HG03442 (cell line): ENCODE measurements at regions not wholly inside any gene's neighbourhood (a gene's known extent, or its start where the extent isn't known, plus 50 kb on each side); places are given as distances from the start of the nearest gene placed in this dataset.
"Not testable (repeated sequence)": the region's sequence is repeated elsewhere in the genome, so short reads cannot be mapped to it uniquely, and the experiment has no call there.

Source experiments
- ATAC-seq: cut with Tn5 transposase; IDR thresholded peaks from one replicate; pipeline ENCODE4 v1.9.1; 2021; ENCODE audit warnings: mild to moderate bottlenecking, moderate library complexity; ENCODE audit not compliant: unreplicated experiment

GRCh38 chr3:67979342-67979741 is 324.9 kb upstream of the SUCLG2 start:
- ATAC-seq = no peak

- no peak for ATAC-seq
Observed at GRCh38 chr3:67977762-67978161, 323.4 kb upstream of the SUCLG2 start.

- no peak for ATAC-seq
Observed at GRCh38 chr3:67976663-67977062, 322.3 kb upstream of the SUCLG2 start.

GRCh38 chr3:67964596-67964995 is 310.2 kb upstream of the SUCLG2 start:
- ATAC-seq = no peak

- no peak for ATAC-seq
Observed at GRCh38 chr3:67957268-67957667, 302.9 kb upstream of the SUCLG2 start.

- no peak for ATAC-seq
Observed at GRCh38 chr3:67947808-67948508, 293.5 kb upstream of the SUCLG2 start.

GRCh38 chr3:67946436-67946835 is 292.0 kb upstream of the SUCLG2 start:
- no peak for ATAC-seq

- ATAC-seq = no peak
Observed at GRCh38 chr3:67943546-67943945, 289.1 kb upstream of the SUCLG2 start.

- ATAC-seq = no peak
Observed at GRCh38 chr3:67941433-67942030, 287.1 kb upstream of the SUCLG2 start.

GRCh38 chr3:67940210-67940952 is 286.0 kb upstream of the SUCLG2 start:
- ATAC-seq = no peak

GRCh38 chr3:67937498-67938118 is 283.2 kb upstream of the SUCLG2 start:
- ATAC-seq = no peak

- ATAC-seq = not testable (repeated sequence)
Observed at GRCh38 chr3:67930394-67930793, 276.0 kb upstream of the SUCLG2 start.

- no peak for ATAC-seq
Observed at GRCh38 chr3:67923796-67924195, 269.4 kb upstream of the SUCLG2 start.

GRCh38 chr3:67920969-67921368 is 266.6 kb upstream of the SUCLG2 start:
- ATAC-seq = no peak

GRCh38 chr3:67920311-67920710 is 265.9 kb upstream of the SUCLG2 start:
- ATAC-seq = no peak

- no peak for ATAC-seq
Observed at GRCh38 chr3:67916353-67916752, 261.9 kb upstream of the SUCLG2 start.

GRCh38 chr3:67907735-67908134 is 253.3 kb upstream of the SUCLG2 start:
- no peak for ATAC-seq

- ATAC-seq = no peak
Observed at GRCh38 chr3:67906261-67906660, 251.8 kb upstream of the SUCLG2 start.

- ATAC-seq = no peak
Observed at GRCh38 chr3:67901681-67902080, 247.3 kb upstream of the SUCLG2 start.

GRCh38 chr3:67898916-67899315 is 244.5 kb upstream of the SUCLG2 start:
- ATAC-seq = no peak
